ENCODE measurements at regions not wholly inside any gene's neighbourhood (a gene's known extent, or its start where the extent isn't known, plus 50 kb on each side); places are given as distances from the start of the nearest gene placed in this dataset.
"Not testable (repeated sequence)": the region's sequence is repeated elsewhere in the genome, so short reads cannot be mapped to it uniquely, and the experiment has no call there.

DNA sequence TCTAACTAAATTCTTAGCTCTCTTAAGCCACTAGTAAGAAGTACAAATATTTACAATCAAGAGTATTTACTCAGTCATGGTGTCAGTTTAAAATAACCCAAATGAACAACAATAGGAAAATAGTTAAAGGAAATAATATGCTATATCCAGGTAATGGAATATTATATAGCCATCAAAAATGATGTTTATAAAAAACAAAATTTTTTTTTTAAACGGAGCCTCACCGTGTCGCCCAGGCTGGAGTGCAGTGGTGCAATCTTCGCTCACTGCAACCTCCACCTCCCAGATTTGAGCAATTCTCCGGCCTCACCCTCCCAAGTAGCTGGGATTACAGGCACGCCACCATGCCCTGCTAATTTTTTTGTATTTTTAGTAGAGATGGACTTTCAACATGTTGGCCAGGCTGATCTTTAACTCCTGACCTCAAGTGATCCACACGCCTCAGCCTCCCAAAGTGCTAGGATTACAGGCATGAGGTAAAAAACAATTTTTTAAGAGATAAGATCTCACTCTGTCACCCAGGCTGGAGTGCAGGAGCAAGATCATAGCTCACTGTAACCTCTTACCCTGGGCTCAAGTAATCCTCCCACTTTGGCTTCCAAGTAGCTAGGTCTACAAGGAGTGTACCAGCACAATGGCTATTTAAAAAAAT lies 132.5 kb downstream of the NOC3L start:
- H3K27ac Mint-ChIP-seq: no peak overlapping the region
- CTCF ChIA-PET: no interaction called here
- DNase-seq: no peak
- H3K36me3 Mint-ChIP-seq: no peaks in the 10 kb centered on the region
- no peaks in the 10 kb centered on the region for H3K4me1 Mint-ChIP-seq
- H3K4me3 Mint-ChIP-seq: no peak overlapping the region
- H3K9me3 Mint-ChIP-seq: no peaks in the 10 kb centered on the region
- H3K27me3 Mint-ChIP-seq: peaks cover 6% of the 10 kb centered on the region

DNA sequence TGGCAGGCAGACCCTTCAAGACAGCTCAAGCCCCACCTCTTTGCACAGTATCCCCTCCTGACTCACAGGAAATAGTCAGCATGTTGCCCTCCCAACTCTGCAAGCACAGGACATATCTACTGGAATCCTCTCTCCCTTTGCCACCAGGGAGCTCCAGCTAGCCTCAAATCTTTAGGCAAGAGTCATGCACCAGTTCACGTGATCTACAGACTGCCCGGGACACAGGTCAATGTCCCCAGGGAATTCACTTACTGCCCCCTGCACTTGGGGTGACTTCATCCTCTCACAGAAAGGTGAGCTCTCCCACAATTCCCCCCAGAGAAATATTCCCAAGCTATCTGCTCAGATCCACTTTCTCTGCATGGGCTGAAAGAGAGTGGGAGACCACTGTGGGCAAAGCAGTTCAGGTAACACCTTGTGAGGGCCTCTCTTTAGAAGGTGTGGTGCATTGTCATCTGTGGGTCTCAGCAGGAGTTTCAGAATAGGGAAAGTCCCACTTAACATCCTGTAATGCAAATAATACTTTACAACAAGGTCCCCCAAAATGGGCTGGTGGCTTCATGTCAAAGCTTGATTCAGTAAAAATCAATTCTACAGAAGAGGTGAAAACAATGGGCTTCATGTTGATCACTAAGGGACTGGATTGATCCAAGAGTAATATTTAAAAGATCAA lies 129.9 kb downstream of the NOC3L start:
- Mint-ChIP-seq H3K4me3 (no peak overlapping the region), H3K27ac (no peak overlapping the region)

DNA sequence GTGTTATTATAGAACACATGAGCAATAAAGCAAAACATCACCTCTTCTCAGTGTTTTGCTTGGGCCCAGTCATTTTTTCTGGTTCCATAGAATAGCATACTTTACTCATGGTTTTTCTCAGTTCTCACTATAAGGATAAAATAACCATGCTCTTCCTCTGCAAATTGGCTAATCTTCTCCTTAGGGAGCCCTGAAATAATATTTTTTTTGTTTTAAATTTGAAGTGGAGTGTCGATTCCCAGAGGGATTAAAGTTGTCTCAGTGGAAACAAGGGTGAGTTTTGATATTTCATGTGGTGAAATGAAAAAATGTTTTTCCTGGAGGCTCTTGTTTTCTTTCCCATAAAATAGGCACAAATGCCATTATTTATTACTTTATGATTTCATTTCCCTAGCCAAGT lies 127.3 kb downstream of the NOC3L start:
- DNase-seq: no peak
- H3K36me3 Mint-ChIP-seq: no peaks in the 10 kb centered on the region
- CTCF ChIA-PET: no interaction called here
- no peak overlapping the region for H3K4me3 Mint-ChIP-seq
- peaks cover 10% of the 10 kb centered on the region for H3K27me3 Mint-ChIP-seq
- H3K9me3 Mint-ChIP-seq: no peaks in the 10 kb centered on the region
- H3K27ac Mint-ChIP-seq: no peak overlapping the region
- H3K4me1 Mint-ChIP-seq: no peaks in the 10 kb centered on the region

More for the DNA sequence above, 129.9 kb downstream of the NOC3L start:
- Mint-ChIP-seq H3K9me3 (no peaks in the 10 kb centered on the region), H3K4me1 (no peaks in the 10 kb centered on the region), H3K27me3 (peaks cover 10% of the 10 kb centered on the region), H3K36me3 (no peaks in the 10 kb centered on the region)
- no peak for DNase-seq
- CTCF ChIA-PET: no interaction called here

DNA sequence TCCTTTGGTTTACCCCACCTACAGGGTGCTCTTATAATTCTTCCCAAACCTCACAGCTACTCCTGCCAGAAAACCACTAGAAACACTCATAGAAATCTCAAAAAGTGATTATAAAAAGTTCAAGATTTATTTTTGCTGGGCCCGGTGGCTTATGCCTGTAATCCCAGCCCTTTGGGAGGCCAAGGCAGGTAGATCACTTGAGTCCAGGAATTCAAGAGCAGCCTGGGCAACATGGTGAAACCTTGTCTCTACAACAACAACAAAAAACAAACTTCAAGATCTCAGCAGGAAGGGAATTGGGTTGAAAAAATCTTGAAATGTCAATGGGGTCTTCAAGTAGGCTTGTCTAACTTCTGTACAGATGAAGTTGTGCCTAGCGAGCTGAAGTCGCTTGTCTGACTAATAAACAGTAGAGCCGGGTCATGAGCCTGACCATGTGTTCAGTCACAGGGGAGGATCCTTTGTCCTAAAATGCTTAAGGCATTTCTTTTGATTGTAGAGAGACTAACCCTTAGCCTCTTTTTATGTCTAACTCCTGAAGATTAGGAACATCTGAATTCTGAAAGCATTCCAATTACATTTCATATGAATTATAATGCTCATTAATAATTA lies 124.6 kb downstream of the NOC3L start:
- H3K27ac Mint-ChIP-seq: no peak overlapping the region
- no peaks in the 10 kb centered on the region for H3K4me1 Mint-ChIP-seq
- no peaks in the 10 kb centered on the region for H3K36me3 Mint-ChIP-seq
- DNase-seq: no peak
- H3K27me3 Mint-ChIP-seq: peaks cover 10% of the 10 kb centered on the region
- no peak overlapping the region for H3K4me3 Mint-ChIP-seq
- CTCF ChIA-PET: no interaction called here
- no peaks in the 10 kb centered on the region for H3K9me3 Mint-ChIP-seq

DNA sequence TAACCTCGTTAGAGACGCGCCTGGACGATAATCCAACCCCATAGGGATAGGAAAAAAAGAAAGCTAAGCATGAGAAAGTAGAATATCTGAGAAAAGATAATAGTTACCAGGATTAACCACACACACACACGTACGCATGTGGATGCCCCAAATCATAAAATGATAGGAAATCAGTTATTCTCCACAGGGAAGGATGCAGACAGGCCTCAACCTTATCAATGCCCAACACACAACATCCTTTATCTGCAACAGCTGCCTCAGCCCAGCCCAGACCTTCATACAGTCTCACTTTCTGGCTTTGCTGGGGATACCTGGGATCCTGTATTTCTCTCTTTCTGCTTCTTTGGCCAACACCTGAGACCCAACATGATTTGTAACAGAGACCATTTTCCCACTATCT lies 123.0 kb downstream of the NOC3L start:
- Mint-ChIP-seq H3K36me3 (no peaks in the 10 kb centered on the region), H3K27me3 (peaks cover 9% of the 10 kb centered on the region), H3K4me3 (no peak overlapping the region), H3K27ac (no peak overlapping the region), H3K4me1 (no peaks in the 10 kb centered on the region), H3K9me3 (no peaks in the 10 kb centered on the region)
- CTCF ChIA-PET: no interaction called here
- no peak for DNase-seq

DNA sequence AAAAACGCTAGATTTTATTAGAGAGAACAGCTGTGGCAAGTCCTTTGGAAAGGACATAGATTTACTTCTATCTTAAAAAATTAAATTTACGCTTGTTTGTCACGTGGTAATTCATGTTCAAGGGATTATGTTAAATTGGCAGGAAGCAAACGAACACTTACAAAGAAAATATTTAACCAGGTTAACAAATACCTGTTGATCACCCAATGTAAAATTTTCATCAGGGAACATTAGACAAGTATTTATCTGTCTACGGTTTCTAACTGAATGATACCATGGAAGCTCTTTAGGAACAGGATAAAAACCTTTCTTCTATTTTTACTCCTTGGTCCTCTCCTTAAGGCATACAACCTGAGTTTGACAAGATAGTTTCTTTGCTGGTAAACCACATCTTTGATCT lies 122.2 kb downstream of the NOC3L start:
- H3K9me3 Mint-ChIP-seq: no peaks in the 10 kb centered on the region
- no peaks in the 10 kb centered on the region for H3K4me1 Mint-ChIP-seq
- H3K4me3 Mint-ChIP-seq: no peak overlapping the region
- H3K27ac Mint-ChIP-seq: no peak overlapping the region
- CTCF ChIA-PET: no interaction called here
- peaks cover 4% of the 10 kb centered on the region for H3K27me3 Mint-ChIP-seq
- DNase-seq: no peak
- H3K36me3 Mint-ChIP-seq: no peaks in the 10 kb centered on the region

DNA sequence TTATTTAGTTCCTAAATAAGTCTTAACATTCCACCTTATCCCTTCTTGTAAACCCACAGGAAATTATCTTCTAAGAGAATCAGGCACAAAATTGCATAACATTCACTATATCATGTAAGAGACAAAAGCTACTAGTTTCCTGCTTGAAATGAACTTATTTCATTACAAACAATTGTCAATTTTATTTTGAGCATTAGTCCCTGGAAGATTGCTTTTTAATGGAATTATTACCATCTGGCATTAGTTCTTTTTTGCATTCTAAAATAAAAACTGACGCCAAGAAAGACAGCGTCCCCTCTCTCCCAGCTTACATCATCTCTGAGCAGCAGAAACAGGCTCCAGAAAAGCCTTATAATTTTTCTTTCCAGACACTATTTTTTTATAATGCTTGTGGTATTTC lies 121.8 kb downstream of the NOC3L start:
- Mint-ChIP-seq H3K4me1 (no peaks in the 10 kb centered on the region), H3K4me3 (no peak overlapping the region), H3K27ac (no peak overlapping the region), H3K27me3 (peaks cover 4% of the 10 kb centered on the region), H3K9me3 (no peaks in the 10 kb centered on the region), H3K36me3 (no peaks in the 10 kb centered on the region)
- no peak for DNase-seq
- CTCF ChIA-PET: no interaction called here

DNA sequence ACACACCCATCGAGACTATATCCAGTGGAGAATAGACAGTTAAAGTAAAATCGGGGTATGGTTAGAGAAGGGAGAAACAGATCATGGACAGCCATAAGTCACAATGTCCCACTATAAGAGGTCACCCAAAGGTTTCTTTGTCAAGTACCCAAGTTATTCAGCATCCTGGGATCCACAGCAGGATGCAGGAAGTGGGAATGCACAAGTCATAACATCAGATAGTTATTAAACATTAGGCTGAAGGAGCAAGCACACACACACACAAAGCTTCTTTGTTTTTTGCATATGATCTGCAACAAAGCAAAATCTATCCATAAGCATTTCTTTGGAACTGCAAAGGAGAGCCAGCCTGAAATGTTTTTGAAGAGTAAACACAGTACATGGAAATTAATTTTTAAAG lies 111.6 kb downstream of the NOC3L start:
- no peaks in the 10 kb centered on the region for H3K36me3 Mint-ChIP-seq
- CTCF ChIA-PET: no interaction called here

DNA sequence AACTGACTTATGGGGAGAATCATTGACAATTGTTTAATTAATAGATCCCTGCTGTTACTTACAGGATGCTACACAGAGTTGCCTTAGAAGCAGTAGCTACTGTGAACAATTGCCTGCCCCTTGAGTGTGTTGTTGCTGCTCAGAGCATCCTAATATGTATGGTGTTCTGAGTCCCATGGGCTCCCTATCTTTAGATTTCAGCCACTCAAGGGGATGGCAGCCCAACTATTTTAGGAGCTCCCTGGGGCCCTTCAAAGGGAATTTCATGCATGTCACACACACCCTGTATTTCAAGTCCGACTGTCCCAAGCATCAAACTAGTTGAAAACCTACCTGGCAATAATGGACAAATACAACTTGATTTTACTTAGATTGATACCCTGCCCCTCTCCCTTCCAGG lies 111.2 kb downstream of the NOC3L start:
- Mint-ChIP-seq H3K27me3 (peaks cover 4% of the 10 kb centered on the region), H3K4me3 (no peak overlapping the region), H3K36me3 (no peaks in the 10 kb centered on the region), H3K27ac (no peak overlapping the region), H3K4me1 (no peaks in the 10 kb centered on the region), H3K9me3 (no peaks in the 10 kb centered on the region)
- no peak for DNase-seq
- CTCF ChIA-PET: no interaction called here

More for the DNA sequence above, 111.6 kb downstream of the NOC3L start:
- no peak overlapping the region for H3K4me3 Mint-ChIP-seq
- peaks cover 3% of the 10 kb centered on the region for H3K27me3 Mint-ChIP-seq
- H3K27ac Mint-ChIP-seq: no peak overlapping the region
- H3K9me3 Mint-ChIP-seq: no peaks in the 10 kb centered on the region
- H3K4me1 Mint-ChIP-seq: no peaks in the 10 kb centered on the region
- no peak for DNase-seq

DNA sequence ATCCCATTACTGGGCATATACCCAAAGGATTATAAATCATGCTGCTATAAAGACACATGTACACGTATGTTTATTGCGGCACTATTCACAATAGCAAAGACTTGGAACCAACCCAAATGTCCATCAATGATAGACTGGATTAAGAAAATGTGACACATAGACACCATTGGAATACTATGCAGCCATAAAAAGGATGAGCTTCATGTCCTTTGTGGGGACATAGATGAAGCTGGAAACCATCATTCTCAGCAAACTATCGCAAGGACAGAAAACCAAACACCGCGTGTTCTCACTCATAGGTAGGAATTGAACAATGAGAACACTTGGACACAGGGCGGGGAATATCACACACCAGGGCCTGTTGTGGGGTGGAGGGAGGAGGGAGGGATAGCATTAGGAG lies 105.3 kb downstream of the NOC3L start:
- H3K27ac Mint-ChIP-seq, H3K4me1 Mint-ChIP-seq, H3K9me3 Mint-ChIP-seq, DNase-seq, H3K4me3 Mint-ChIP-seq, CTCF ChIA-PET, H3K36me3 Mint-ChIP-seq: not testable (repeated sequence)
- peaks cover 13% of the 10 kb centered on the region for H3K27me3 Mint-ChIP-seq

DNA sequence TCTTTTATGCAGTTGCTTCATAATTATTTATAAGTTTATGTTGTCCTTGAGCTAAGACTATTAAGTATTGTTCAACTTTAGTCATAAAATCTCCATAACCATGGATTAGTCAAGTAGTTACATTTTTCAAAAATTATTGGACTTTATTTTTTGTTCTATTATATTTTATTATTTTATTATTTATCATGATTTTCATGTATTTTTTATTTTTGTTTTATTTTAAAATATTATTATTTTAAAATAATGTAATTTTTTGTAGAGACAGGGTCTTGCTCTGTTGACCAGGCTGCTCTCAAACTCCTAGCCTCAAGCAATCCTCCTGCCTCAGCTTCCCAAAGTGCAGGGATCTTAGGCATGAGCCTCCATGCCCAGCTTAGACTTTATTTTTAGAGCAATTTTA lies 102.3 kb downstream of the NOC3L start:
- no peak overlapping the region for H3K27ac Mint-ChIP-seq
- H3K4me3 Mint-ChIP-seq: no peak overlapping the region
- no peaks in the 10 kb centered on the region for H3K9me3 Mint-ChIP-seq
- CTCF ChIA-PET: no interaction called here
- no peaks in the 10 kb centered on the region for H3K4me1 Mint-ChIP-seq
- peaks cover 13% of the 10 kb centered on the region for H3K27me3 Mint-ChIP-seq
- H3K36me3 Mint-ChIP-seq: no peaks in the 10 kb centered on the region
- DNase-seq: no peak

DNA sequence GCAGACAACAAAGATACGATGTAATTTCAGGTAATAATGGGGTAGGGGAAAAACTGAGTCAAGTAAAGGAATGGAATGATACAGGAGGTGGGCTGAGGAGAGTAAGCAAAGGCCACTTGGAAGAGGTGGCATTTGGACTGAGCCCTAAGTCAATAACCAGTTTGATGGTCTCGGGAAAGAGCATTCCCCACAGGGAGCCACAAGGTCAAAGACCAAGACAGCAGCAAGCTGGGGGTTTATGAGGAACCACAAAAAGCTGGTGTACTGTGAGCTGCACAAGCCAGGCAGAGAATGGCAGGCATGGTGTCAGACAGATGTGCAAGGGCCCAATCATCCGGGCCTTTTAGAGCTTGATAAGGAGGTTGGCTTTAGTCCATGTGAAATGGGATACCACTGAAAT lies 98.7 kb downstream of the NOC3L start:
- Mint-ChIP-seq H3K27me3 (peaks cover 11% of the 10 kb centered on the region), H3K36me3 (no peaks in the 10 kb centered on the region), H3K27ac (no peak overlapping the region), H3K9me3 (no peaks in the 10 kb centered on the region), H3K4me3 (no peak overlapping the region), H3K4me1 (no peaks in the 10 kb centered on the region)
- no peak for DNase-seq
- CTCF ChIA-PET: no interaction called here

DNA sequence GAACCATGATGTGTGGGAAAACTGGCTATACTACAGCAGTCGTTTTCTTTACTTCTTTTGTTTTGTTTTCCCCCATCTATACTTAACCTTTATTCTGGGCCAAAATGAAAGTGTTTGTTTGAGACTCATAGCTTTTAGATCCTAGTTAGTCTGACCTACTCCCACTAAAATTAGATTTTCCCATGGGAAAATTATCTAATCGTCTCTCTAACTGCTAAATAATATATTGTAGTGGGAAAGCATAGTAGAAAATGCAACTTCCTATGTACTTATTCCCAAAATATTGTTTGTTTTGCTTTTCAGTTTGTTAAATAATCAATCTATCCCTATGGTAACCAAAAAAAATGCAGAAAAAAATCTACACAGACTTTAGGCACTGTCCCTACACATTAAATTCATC lies 96.6 kb downstream of the NOC3L start:
- no peak for DNase-seq
- Mint-ChIP-seq H3K4me3 (no peak overlapping the region), H3K27ac (no peak overlapping the region), H3K36me3 (no peaks in the 10 kb centered on the region), H3K27me3 (peaks cover 9% of the 10 kb centered on the region), H3K9me3 (peaks cover 2% of the 10 kb centered on the region), H3K4me1 (no peaks in the 10 kb centered on the region)
- CTCF ChIA-PET: interaction anchor here (1.1 kb wide), 1 partner anchor 16 kb away, joined by 3 read pairs; no protein-coding TSS in a partner anchor

DNA sequence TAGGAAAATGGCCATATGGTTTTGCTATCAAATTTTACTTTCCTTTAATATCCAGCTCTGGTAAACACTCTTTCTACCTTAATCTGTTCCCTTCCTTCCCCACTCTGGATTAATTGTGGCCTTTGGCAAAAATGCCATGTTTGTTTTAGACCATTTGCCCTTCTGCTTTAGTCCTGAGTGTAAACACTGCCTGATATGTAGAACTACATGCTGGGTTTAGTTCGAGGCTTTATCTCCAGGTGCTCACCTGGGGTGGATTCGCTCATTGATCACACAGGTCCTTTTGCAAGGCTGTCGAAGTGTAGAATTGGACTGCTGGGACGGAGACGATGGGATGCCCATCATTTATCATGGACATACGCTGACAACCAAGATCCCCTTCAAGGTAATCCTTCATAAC lies 94.1 kb downstream of the NOC3L start:
- Mint-ChIP-seq H3K36me3 (no peaks in the 10 kb centered on the region), H3K4me1 (no peaks in the 10 kb centered on the region), H3K4me3 (no peak overlapping the region), H3K27ac (no peak overlapping the region), H3K9me3 (peaks cover 13% of the 10 kb centered on the region), H3K27me3 (peaks cover 6% of the 10 kb centered on the region)
- no peak for DNase-seq
- CTCF ChIA-PET: no interaction called here

DNA sequence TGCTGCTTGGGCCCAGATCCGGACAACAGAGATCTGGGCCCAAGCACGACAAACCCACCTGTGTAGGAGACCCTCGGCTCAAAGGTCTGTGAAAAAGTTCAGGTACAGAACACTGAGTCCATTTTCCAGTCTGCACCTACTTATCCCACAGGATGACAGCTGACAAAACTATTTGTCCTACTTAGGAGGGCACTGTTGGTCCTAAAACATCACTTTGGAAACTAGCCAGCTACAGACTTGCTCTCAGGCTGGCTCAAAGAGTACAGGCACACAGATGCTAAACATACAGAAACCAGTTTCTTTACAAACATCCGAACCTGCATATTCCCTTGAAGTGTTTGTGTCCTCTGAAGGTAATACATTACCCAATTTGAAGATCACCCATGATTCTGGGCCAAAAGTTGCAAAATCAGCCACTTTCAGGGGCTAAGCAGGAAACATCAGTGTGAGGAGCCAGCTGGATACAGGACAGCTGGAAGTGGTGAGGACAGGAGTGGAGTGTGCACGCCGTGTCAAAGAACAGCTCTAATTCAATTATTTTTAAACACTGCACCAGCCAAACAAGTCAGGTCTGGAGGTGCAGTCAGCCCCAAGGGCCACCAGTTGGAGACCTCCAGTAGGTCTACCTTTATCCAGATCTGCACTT lies 88.5 kb downstream of the NOC3L start:
- CTCF ChIA-PET: interaction anchor here (1.3 kb wide), 1 partner anchor 46 kb away, joined by 4 read pairs; no protein-coding TSS in a partner anchor
- Mint-ChIP-seq H3K27me3 (peaks cover 3% of the 10 kb centered on the region), H3K9me3 (peaks cover 13% of the 10 kb centered on the region), H3K27ac (no peak overlapping the region), H3K4me1 (no peaks in the 10 kb centered on the region), H3K4me3 (no peak overlapping the region), H3K36me3 (no peaks in the 10 kb centered on the region)
- no peak for DNase-seq
